ENCODE measurements at regions not wholly inside any gene's neighbourhood (a gene's known extent, or its start where the extent isn't known, plus 50 kb on each side); places are given as distances from the start of the nearest gene placed in this dataset.

DNA sequence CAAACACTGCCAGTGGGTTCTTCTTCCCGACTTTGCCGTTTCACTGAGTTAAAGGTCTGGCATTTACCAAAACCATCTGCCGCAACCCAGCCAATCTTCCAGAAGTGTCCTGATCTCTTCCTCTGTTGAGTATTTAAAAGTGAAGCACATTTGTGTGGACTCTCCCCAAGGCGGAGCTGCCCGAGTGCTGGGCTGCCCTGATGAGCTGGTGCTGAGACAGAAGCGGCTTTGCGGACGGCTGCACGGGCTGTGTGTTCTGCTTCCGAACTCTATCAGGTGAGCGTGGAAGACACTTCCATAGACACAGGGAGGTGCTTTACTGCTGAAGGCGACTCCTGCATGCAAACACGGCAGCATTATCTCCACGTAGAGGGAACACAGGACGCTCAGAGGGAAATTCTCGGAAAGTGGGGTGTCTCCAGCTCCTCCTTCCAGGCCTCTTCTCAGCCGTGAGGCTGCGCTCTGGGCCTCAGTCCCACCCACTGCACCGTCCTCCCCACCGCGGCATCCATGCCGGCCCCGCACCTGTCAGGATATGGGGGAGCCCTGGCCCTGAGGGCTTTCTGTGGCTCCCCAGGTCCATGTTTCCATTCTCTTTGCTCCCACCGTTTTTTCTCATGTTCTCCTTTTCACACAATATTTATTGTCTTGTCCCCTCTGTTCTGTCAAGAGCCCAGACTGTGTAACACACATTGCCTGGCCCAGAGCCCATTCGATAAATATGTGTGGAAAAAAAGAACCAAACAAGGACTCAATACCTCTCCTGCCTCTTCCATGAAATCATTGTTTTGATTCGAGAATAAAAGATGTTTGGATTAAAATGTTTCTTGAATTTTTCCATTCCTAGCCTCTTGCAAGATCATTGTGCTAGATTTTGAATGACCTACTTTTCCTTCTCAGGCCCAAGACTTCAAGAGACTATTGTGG lies 205.1 kb downstream of the DLL1 start:
- no peaks in the 10 kb centered on the region for H3K27me3 ChIP-seq (ENCODE audit: insufficient read depth, low read length)
- H3K4me1 ChIP-seq (ENCODE audit: insufficient read depth, low read length) = peaks cover 24% of the 10 kb centered on the region
- no peak overlapping the region for H3K4me3 ChIP-seq (ENCODE audit: low read length)
- H3K9me3 ChIP-seq (ENCODE audit: low read depth, low read length) = no peaks in the 10 kb centered on the region

DNA sequence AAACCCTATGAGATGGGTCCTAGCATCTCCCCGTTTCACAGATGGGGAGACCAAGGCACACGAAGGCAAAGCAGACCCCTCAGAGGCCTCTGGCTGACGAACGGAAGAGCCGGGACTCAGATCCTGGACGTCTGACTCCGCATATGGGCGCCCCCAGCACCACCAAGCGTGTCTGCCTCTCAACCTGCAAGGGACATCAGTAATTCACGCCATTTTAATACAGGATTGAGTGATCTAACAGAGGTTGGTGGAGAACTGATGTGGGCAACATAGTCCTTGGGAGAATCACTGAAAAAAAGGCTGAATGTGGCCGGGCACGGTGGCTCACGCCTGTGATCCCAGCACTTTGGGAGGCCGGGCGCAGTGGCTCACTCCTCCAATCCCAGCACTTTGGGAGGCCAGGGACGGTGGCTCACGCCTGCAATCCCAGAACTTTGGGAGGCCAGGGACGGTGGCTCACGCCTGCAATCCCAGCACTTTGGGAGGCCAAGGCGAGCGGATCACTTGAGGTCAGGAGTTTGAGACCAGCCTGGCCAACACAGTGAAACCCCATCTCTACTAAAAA lies 206.6 kb downstream of the DLL1 start:
- Histone ChIP-seq H3K4me1 (ENCODE audit: insufficient read depth, low read length) (peaks cover 14% of the 10 kb centered on the region), H3K27me3 (ENCODE audit: insufficient read depth, low read length) (no peaks in the 10 kb centered on the region), H3K9me3 (ENCODE audit: low read depth, low read length) (no peaks in the 10 kb centered on the region), H3K4me3 (ENCODE audit: low read length) (no peak overlapping the region)

- Histone ChIP-seq H3K9me3 (ENCODE audit: low read depth, low read length) (no peaks in the 10 kb centered on the region), H3K27me3 (ENCODE audit: insufficient read depth, low read length) (no peaks in the 10 kb centered on the region), H3K4me3 (ENCODE audit: low read length) (no peak overlapping the region), H3K4me1 (ENCODE audit: insufficient read depth, low read length) (peaks cover 6% of the 10 kb centered on the region)
Observed at GRCh38 chr6:170083236-170084051, 207.4 kb downstream of the DLL1 start.

GRCh38 chr6:170082531-170083187 lies 208.2 kb downstream of the DLL1 start:
- H3K4me1 ChIP-seq (ENCODE audit: insufficient read depth, low read length) = no peaks in the 10 kb centered on the region
- H3K9me3 ChIP-seq (ENCODE audit: low read depth, low read length) = no peaks in the 10 kb centered on the region
- H3K4me3 ChIP-seq (ENCODE audit: low read length) = no peak overlapping the region
- no peaks in the 10 kb centered on the region for H3K27me3 ChIP-seq (ENCODE audit: insufficient read depth, low read length)

- H3K4me3 ChIP-seq (ENCODE audit: low read length) = no peak overlapping the region
- H3K27me3 ChIP-seq (ENCODE audit: insufficient read depth, low read length) = no peaks in the 10 kb centered on the region
- H3K9me3 ChIP-seq (ENCODE audit: low read depth, low read length) = no peaks in the 10 kb centered on the region
- no peaks in the 10 kb centered on the region for H3K4me1 ChIP-seq (ENCODE audit: insufficient read depth, low read length)
Observed at GRCh38 chr6:170082067-170082466, 208.8 kb downstream of the DLL1 start.

DNA sequence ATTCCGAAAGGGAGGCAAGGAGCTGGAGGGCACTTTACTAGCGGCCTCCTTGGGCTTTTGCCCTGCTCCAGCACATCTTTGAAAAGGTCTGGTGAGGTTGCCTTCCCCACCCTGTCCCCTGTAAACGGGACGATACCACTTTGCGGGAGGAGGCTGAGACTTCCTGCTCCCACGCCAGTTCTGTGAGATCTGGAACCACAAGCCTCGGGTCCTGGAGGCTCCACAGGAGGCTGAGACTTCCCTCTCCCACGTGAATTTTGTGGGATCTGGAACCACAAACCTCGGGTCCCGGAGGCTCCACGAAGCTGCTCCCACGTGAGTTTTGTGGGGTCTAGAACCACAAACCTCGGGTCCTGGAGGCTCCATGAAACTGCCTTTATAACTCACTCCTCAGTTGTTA lies 209.3 kb downstream of the DLL1 start:
- Histone ChIP-seq H3K9me3 (ENCODE audit: low read depth, low read length) (no peaks in the 10 kb centered on the region), H3K27me3 (ENCODE audit: insufficient read depth, low read length) (no peaks in the 10 kb centered on the region), H3K4me3 (ENCODE audit: low read length) (no peak overlapping the region)

GRCh38 chr6:170080828-170081371 lies 210.0 kb downstream of the DLL1 start:
- Histone ChIP-seq H3K27me3 (ENCODE audit: insufficient read depth, low read length) (no peaks in the 10 kb centered on the region), H3K4me3 (ENCODE audit: low read length) (no peak overlapping the region), H3K4me1 (ENCODE audit: insufficient read depth, low read length) (no peaks in the 10 kb centered on the region), H3K9me3 (ENCODE audit: low read depth, low read length) (no peaks in the 10 kb centered on the region)

More for the DNA sequence above, 209.3 kb downstream of the DLL1 start:
- no peaks in the 10 kb centered on the region for H3K4me1 ChIP-seq (ENCODE audit: insufficient read depth, low read length)

GRCh38 chr6:170080169-170080827 lies 210.6 kb downstream of the DLL1 start:
- no peaks in the 10 kb centered on the region for H3K4me1 ChIP-seq (ENCODE audit: insufficient read depth, low read length)
- H3K9me3 ChIP-seq (ENCODE audit: low read depth, low read length) = no peaks in the 10 kb centered on the region
- no peak overlapping the region for H3K4me3 ChIP-seq (ENCODE audit: low read length)
- H3K27me3 ChIP-seq (ENCODE audit: insufficient read depth, low read length) = no peaks in the 10 kb centered on the region

DNA sequence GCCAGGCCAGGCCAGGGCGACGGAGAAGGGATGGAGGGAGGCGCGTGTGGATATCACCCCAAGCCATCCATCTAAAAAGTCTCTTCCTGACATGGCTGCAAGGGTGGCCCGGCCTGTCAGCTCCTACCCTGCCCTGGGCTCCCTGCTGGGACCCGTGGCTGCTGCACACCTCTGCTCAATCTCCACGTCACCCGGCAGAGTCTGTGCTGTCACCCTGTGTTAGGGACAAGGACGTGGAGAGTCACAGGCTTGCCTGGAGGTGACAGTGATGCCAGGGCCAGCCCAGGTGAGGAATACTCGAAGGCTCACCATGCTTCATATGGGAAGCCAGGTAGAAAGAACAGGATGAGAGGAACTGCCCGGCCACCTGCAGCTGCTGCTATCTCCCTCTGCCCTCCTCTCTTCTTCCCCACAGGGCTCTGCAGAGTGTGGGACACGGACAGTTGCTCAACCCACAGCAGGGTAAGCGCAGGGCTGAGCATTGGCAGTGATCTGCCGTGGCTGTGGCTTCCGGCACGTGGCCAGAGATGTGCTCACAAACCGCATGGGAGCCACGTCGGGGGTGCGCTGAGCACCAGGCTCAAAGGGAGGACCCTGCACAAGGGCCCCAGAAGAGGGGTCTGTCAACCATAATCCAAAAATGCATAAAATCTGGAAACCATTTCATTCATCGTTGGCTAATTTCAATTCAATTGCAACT lies 214.3 kb downstream of the DLL1 start:
- Histone ChIP-seq H3K4me3 (ENCODE audit: low read length) (no peak overlapping the region), H3K4me1 (ENCODE audit: insufficient read depth, low read length) (no peaks in the 10 kb centered on the region), H3K9me3 (ENCODE audit: low read depth, low read length) (no peaks in the 10 kb centered on the region), H3K27me3 (ENCODE audit: insufficient read depth, low read length) (no peaks in the 10 kb centered on the region)

DNA sequence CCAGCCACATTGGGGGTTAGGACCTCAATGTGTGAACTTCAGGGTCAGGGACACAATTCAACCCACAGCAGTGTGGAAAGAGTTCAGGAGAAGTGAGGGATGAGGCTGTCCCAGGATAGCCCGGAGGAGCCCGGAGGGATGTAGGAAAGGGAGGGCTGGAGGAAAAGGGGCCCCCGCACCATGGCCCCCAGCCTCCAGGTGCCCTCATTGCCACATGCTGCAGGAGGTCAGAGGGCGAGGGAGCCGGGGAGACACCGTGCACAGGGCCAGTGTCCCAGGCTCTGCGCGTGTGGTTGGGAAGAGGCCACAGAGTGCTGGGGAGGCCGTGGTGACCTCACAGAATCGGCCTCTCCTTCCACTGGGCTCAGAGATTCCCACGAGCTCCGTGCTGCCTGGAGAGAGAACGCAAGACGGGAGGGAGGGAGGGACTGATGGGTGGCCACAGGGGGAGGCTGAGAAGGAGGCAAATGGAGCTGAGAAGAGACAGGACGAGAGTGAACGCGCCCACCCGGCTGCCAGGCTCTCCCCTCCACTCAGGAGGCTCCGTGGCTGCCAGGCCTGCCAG lies 215.1 kb downstream of the DLL1 start:
- Histone ChIP-seq H3K27me3 (ENCODE audit: insufficient read depth, low read length) (no peaks in the 10 kb centered on the region), H3K9me3 (ENCODE audit: low read depth, low read length) (no peaks in the 10 kb centered on the region), H3K4me3 (ENCODE audit: low read length) (no peak overlapping the region), H3K4me1 (ENCODE audit: insufficient read depth, low read length) (no peaks in the 10 kb centered on the region)

DNA sequence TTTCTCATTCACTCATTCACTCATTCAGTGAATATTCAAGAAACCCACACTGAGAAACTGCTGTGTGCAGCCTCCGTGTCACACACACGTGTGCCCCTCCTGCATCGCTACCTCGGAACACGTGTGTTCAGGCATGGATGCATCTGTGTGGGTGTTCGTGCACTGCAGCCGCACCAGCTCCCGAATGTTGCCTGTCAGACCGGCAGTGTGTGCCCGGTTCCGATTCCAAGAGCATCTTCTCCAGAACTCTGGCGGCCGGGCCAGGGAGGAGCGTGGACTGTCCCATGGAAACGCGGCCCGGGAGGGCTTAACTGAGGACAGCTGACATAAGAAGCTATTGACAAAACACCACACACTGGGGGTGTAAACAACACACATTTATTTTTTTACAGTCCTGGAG lies 216.0 kb downstream of the DLL1 start:
- no peaks in the 10 kb centered on the region for H3K4me1 ChIP-seq (ENCODE audit: insufficient read depth, low read length)
- H3K9me3 ChIP-seq (ENCODE audit: low read depth, low read length) = peaks cover 2% of the 10 kb centered on the region

GRCh38 chr6:170074435-170074834 lies 216.4 kb downstream of the DLL1 start:
- Histone ChIP-seq H3K27me3 (ENCODE audit: insufficient read depth, low read length) (no peaks in the 10 kb centered on the region), H3K4me1 (ENCODE audit: insufficient read depth, low read length) (no peaks in the 10 kb centered on the region), H3K4me3 (ENCODE audit: low read length) (no peak overlapping the region), H3K9me3 (ENCODE audit: low read depth, low read length) (peaks cover 7% of the 10 kb centered on the region)

More for the DNA sequence above, 216.0 kb downstream of the DLL1 start:
- H3K27me3 ChIP-seq (ENCODE audit: insufficient read depth, low read length) = no peaks in the 10 kb centered on the region
- no peak overlapping the region for H3K4me3 ChIP-seq (ENCODE audit: low read length)

DNA sequence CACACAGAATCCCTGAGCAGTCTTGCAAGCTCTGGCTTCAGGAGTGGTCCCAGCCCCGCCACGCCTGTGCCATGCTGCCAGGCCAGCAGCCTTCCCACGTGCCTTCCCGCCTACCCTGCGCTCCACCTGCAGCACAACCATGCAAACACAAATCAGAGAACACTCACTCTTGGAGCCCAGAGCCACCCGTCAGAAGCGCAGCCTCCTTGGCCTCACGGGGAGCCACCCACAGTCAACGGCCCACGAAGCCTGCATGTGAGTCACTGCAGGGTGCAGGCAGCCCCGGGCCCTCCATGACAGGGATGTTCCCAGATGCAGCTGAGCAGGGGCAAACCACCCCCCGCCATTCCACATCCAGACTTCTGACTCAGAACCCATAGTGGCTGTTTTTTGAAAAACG lies 217.0 kb downstream of the DLL1 start:
- Histone ChIP-seq H3K4me3 (ENCODE audit: low read length) (no peak overlapping the region), H3K9me3 (ENCODE audit: low read depth, low read length) (peaks cover 10% of the 10 kb centered on the region), H3K27me3 (ENCODE audit: insufficient read depth, low read length) (no peaks in the 10 kb centered on the region)

More for the DNA sequence above, 217.0 kb downstream of the DLL1 start:
- no peaks in the 10 kb centered on the region for H3K4me1 ChIP-seq (ENCODE audit: insufficient read depth, low read length)

Data from mononuclear cell (primary cell).